ENCODE measurements at regions not wholly inside any gene's neighbourhood (a gene's known extent, or its start where the extent isn't known, plus 50 kb on each side); places are given as distances from the start of the nearest gene placed in this dataset.

- Histone ChIP-seq H3K27me3 (ENCODE audit: control insufficient read depth, insufficient read depth, low read length) (no peaks in the 10 kb centered on the region), H3K9ac (ENCODE audit: low read depth, low read length) (no peak overlapping the region), H3K36me3 (ENCODE audit: control insufficient read depth, insufficient read depth, low read length) (no peaks in the 10 kb centered on the region), H3K9me3 (ENCODE audit: control insufficient read depth, insufficient read depth, low read length) (no peaks in the 10 kb centered on the region), H3K4me1 (ENCODE audit: control insufficient read depth, insufficient read depth, low read length) (peaks cover 4% of the 10 kb centered on the region), H3K4me3 (ENCODE audit: low read depth, low read length) (no peak overlapping the region)
Observed at GRCh38 chr3:159787794-159788205, 200.8 kb upstream of the IL12A start.

- H3K4me3 ChIP-seq (ENCODE audit: low read depth, low read length), result no peak overlapping the region
- no peak overlapping the region for H3K9ac ChIP-seq (ENCODE audit: low read depth, low read length)
- H3K9me3 ChIP-seq (ENCODE audit: control insufficient read depth, insufficient read depth, low read length), result no peaks in the 10 kb centered on the region
- H3K27me3 ChIP-seq (ENCODE audit: control insufficient read depth, insufficient read depth, low read length), result no peaks in the 10 kb centered on the region
- no peaks in the 10 kb centered on the region for H3K36me3 ChIP-seq (ENCODE audit: control insufficient read depth, insufficient read depth, low read length)
- H3K4me1 ChIP-seq (ENCODE audit: control insufficient read depth, insufficient read depth, low read length), result peaks cover 4% of the 10 kb centered on the region
Observed at GRCh38 chr3:159788291-159788690, 200.3 kb upstream of the IL12A start.

GRCh38 chr3:159789017-159789416 lies 199.6 kb upstream of the IL12A start:
- Histone ChIP-seq H3K4me1 (ENCODE audit: control insufficient read depth, insufficient read depth, low read length) (peaks cover 4% of the 10 kb centered on the region), H3K36me3 (ENCODE audit: control insufficient read depth, insufficient read depth, low read length) (no peaks in the 10 kb centered on the region), H3K9me3 (ENCODE audit: control insufficient read depth, insufficient read depth, low read length) (no peaks in the 10 kb centered on the region), H3K9ac (ENCODE audit: low read depth, low read length) (no peak overlapping the region), H3K4me3 (ENCODE audit: low read depth, low read length) (no peak overlapping the region), H3K27me3 (ENCODE audit: control insufficient read depth, insufficient read depth, low read length) (no peaks in the 10 kb centered on the region)

GRCh38 chr3:159789742-159790635 lies 198.6 kb upstream of the IL12A start:
- no peaks in the 10 kb centered on the region for H3K36me3 ChIP-seq (ENCODE audit: control insufficient read depth, insufficient read depth, low read length)
- H3K27me3 ChIP-seq (ENCODE audit: control insufficient read depth, insufficient read depth, low read length), result no peaks in the 10 kb centered on the region
- H3K9me3 ChIP-seq (ENCODE audit: control insufficient read depth, insufficient read depth, low read length), result no peaks in the 10 kb centered on the region
- no peak overlapping the region for H3K9ac ChIP-seq (ENCODE audit: low read depth, low read length)
- H3K4me3 ChIP-seq (ENCODE audit: low read depth, low read length), result no peak overlapping the region
- H3K4me1 ChIP-seq (ENCODE audit: control insufficient read depth, insufficient read depth, low read length), result peaks cover 4% of the 10 kb centered on the region

GRCh38 chr3:159791336-159791735 lies 197.3 kb upstream of the IL12A start:
- Histone ChIP-seq H3K27me3 (ENCODE audit: control insufficient read depth, insufficient read depth, low read length) (no peaks in the 10 kb centered on the region), H3K4me1 (ENCODE audit: control insufficient read depth, insufficient read depth, low read length) (peaks cover 4% of the 10 kb centered on the region), H3K9me3 (ENCODE audit: control insufficient read depth, insufficient read depth, low read length) (no peaks in the 10 kb centered on the region), H3K36me3 (ENCODE audit: control insufficient read depth, insufficient read depth, low read length) (no peaks in the 10 kb centered on the region), H3K9ac (ENCODE audit: low read depth, low read length) (no peak overlapping the region), H3K4me3 (ENCODE audit: low read depth, low read length) (no peak overlapping the region)

GRCh38 chr3:159792070-159792469 lies 196.6 kb upstream of the IL12A start:
- no peaks in the 10 kb centered on the region for H3K36me3 ChIP-seq (ENCODE audit: control insufficient read depth, insufficient read depth, low read length)

GRCh38 chr3:159795042-159795441 lies 193.6 kb upstream of the IL12A start:
- Histone ChIP-seq H3K9ac (ENCODE audit: low read depth, low read length) (no peak overlapping the region), H3K9me3 (ENCODE audit: control insufficient read depth, insufficient read depth, low read length) (no peaks in the 10 kb centered on the region), H3K36me3 (ENCODE audit: control insufficient read depth, insufficient read depth, low read length) (no peaks in the 10 kb centered on the region), H3K4me1 (ENCODE audit: control insufficient read depth, insufficient read depth, low read length) (peaks cover 5% of the 10 kb centered on the region), H3K4me3 (ENCODE audit: low read depth, low read length) (no peak overlapping the region), H3K27me3 (ENCODE audit: control insufficient read depth, insufficient read depth, low read length) (no peaks in the 10 kb centered on the region)

More at GRCh38 chr3:159792070-159792469, 196.6 kb upstream of the IL12A start:
- Histone ChIP-seq H3K9ac (ENCODE audit: low read depth, low read length) (no peak overlapping the region), H3K4me1 (ENCODE audit: control insufficient read depth, insufficient read depth, low read length) (peaks cover 4% of the 10 kb centered on the region), H3K27me3 (ENCODE audit: control insufficient read depth, insufficient read depth, low read length) (no peaks in the 10 kb centered on the region), H3K9me3 (ENCODE audit: control insufficient read depth, insufficient read depth, low read length) (no peaks in the 10 kb centered on the region), H3K4me3 (ENCODE audit: low read depth, low read length) (no peak overlapping the region)

- Histone ChIP-seq H3K27me3 (ENCODE audit: control insufficient read depth, insufficient read depth, low read length) (no peaks in the 10 kb centered on the region), H3K9me3 (ENCODE audit: control insufficient read depth, insufficient read depth, low read length) (no peaks in the 10 kb centered on the region), H3K4me3 (ENCODE audit: low read depth, low read length) (no peak overlapping the region), H3K36me3 (ENCODE audit: control insufficient read depth, insufficient read depth, low read length) (no peaks in the 10 kb centered on the region), H3K9ac (ENCODE audit: low read depth, low read length) (no peak overlapping the region), H3K4me1 (ENCODE audit: control insufficient read depth, insufficient read depth, low read length) (peaks cover 5% of the 10 kb centered on the region)
Observed at GRCh38 chr3:159795681-159796175, 192.9 kb upstream of the IL12A start.

GRCh38 chr3:159796226-159796625 lies 192.4 kb upstream of the IL12A start:
- no peaks in the 10 kb centered on the region for H3K27me3 ChIP-seq (ENCODE audit: control insufficient read depth, insufficient read depth, low read length)
- H3K36me3 ChIP-seq (ENCODE audit: control insufficient read depth, insufficient read depth, low read length), result no peaks in the 10 kb centered on the region
- H3K9me3 ChIP-seq (ENCODE audit: control insufficient read depth, insufficient read depth, low read length), result no peaks in the 10 kb centered on the region
- no peak overlapping the region for H3K9ac ChIP-seq (ENCODE audit: low read depth, low read length)
- H3K4me3 ChIP-seq (ENCODE audit: low read depth, low read length), result no peak overlapping the region
- H3K4me1 ChIP-seq (ENCODE audit: control insufficient read depth, insufficient read depth, low read length), result peaks cover 3% of the 10 kb centered on the region

GRCh38 chr3:159796744-159797143 lies 191.9 kb upstream of the IL12A start:
- no peaks in the 10 kb centered on the region for H3K9me3 ChIP-seq (ENCODE audit: control insufficient read depth, insufficient read depth, low read length)
- no peaks in the 10 kb centered on the region for H3K36me3 ChIP-seq (ENCODE audit: control insufficient read depth, insufficient read depth, low read length)
- peaks cover 2% of the 10 kb centered on the region for H3K27me3 ChIP-seq (ENCODE audit: control insufficient read depth, insufficient read depth, low read length)
- H3K4me3 ChIP-seq (ENCODE audit: low read depth, low read length), result no peak overlapping the region
- H3K9ac ChIP-seq (ENCODE audit: low read depth, low read length), result no peak overlapping the region
- H3K4me1 ChIP-seq (ENCODE audit: control insufficient read depth, insufficient read depth, low read length), result peaks cover 3% of the 10 kb centered on the region

GRCh38 chr3:159797771-159798170 lies 190.9 kb upstream of the IL12A start:
- no peaks in the 10 kb centered on the region for H3K36me3 ChIP-seq (ENCODE audit: control insufficient read depth, insufficient read depth, low read length)
- peaks cover 12% of the 10 kb centered on the region for H3K27me3 ChIP-seq (ENCODE audit: control insufficient read depth, insufficient read depth, low read length)
- no peak overlapping the region for H3K9ac ChIP-seq (ENCODE audit: low read depth, low read length)
- no peak overlapping the region for H3K4me3 ChIP-seq (ENCODE audit: low read depth, low read length)
- H3K4me1 ChIP-seq (ENCODE audit: control insufficient read depth, insufficient read depth, low read length), result peaks cover 3% of the 10 kb centered on the region
- H3K9me3 ChIP-seq (ENCODE audit: control insufficient read depth, insufficient read depth, low read length), result no peaks in the 10 kb centered on the region

GRCh38 chr3:159798951-159799350 lies 189.7 kb upstream of the IL12A start:
- H3K4me1 ChIP-seq (ENCODE audit: control insufficient read depth, insufficient read depth, low read length), result peaks cover 3% of the 10 kb centered on the region
- H3K36me3 ChIP-seq (ENCODE audit: control insufficient read depth, insufficient read depth, low read length), result no peaks in the 10 kb centered on the region
- no peak overlapping the region for H3K9ac ChIP-seq (ENCODE audit: low read depth, low read length)
- H3K9me3 ChIP-seq (ENCODE audit: control insufficient read depth, insufficient read depth, low read length), result no peaks in the 10 kb centered on the region
- H3K4me3 ChIP-seq (ENCODE audit: low read depth, low read length), result no peak overlapping the region
- H3K27me3 ChIP-seq (ENCODE audit: control insufficient read depth, insufficient read depth, low read length), result peaks cover 23% of the 10 kb centered on the region
